Heart right ventricle (tissue), 16 donors: ENCODE measurements at regions not wholly inside any gene's neighbourhood (a gene's known extent, or its start where the extent isn't known, plus 50 kb on each side); places are given as distances from the start of the nearest gene placed in this dataset.
"Not testable (repeated sequence)": the region's sequence is repeated elsewhere in the genome, so short reads cannot be mapped to it uniquely, and the experiment has no call there.

Experiments used
- ATAC-seq, 8 donors: fragments of 200-7000 bp; cut with Tn5 transposase; one replicate each; pipeline ENCODE4 v1.9.1; 2020; ENCODE audit warnings: mild to moderate bottlenecking in 8 of 8, moderate library complexity in 8 of 8, moderate number of reproducible peaks in 1 of 8
- DNase-seq, 2 donors: peaks; one replicate each; pipeline ENCODE4 v3.0.0-alpha.2; 2020
- H3K27ac ChIP-seq, 10 donors: fragments of 200-600 bp; sonication (generic) in 2 of 10; one replicate each; pipeline versions ENCODE4 v1.5.0 to v1.8.0; 2020 to 2022; ENCODE audit warnings: mild to moderate bottlenecking in 3 of 10
- H3K27me3 ChIP-seq, 7 donors: fragments of 200-600 bp; one replicate each; pipeline ENCODE4 v1.8.0; 2021 to 2022; ENCODE audit warnings: mild to moderate bottlenecking in 2 of 7
- H3K36me3 ChIP-seq, 9 donors: fragments of 200-600 bp; sonication (generic) in 1 of 9; one replicate each; pipeline versions ENCODE4 v1.5.0 to v1.8.0; 2020 to 2022; ENCODE audit warnings: mild to moderate bottlenecking in 2 of 9
- H3K4me1 ChIP-seq, 9 donors: fragments of 200-600 bp; sonication (generic) in 1 of 9; one replicate each; pipeline versions ENCODE4 v1.5.0 to v1.8.0; 2020 to 2022; ENCODE audit warnings: mild to moderate bottlenecking in 4 of 9
- H3K4me3 ChIP-seq, 10 donors: fragments of 200-600 bp; sonication (generic) in 2 of 10; one replicate each; pipeline versions ENCODE4 v1.5.0 to v1.8.0; 2020 to 2022; ENCODE audit warnings: mild to moderate bottlenecking in 7 of 10, moderate library complexity in 2 of 10
- H3K9me3 ChIP-seq, 11 donors: fragments of 200-600 bp in 10 of 11; sonication (generic) in 2 of 11; one replicate each; pipeline versions ENCODE4 v1.5.0 to v1.8.0; 2013 to 2022; ENCODE audit warnings: mild to moderate bottlenecking in 2 of 11, control low read depth in 1 of 11, moderate library complexity in 1 of 11
- CTCF ChIP-seq, 9 donors: fragments of 200-600 bp; sonication (generic) in 2 of 9; IDR thresholded peaks; one replicate each; pipeline versions ENCODE4 v1.5.0 to v1.8.0; 2021 to 2022; ENCODE audit warnings: antibody characterized with exemption in 9 of 9, mild to moderate bottlenecking in 5 of 9, moderate library complexity in 1 of 9
- WGBS, 2 donors: extraction: QIAGEN DNeasy Blood & Tissue Kit; methylation state at CpG; one replicate each; pipeline ENCODE4 v1.1.7; 2013; ENCODE audit warnings: inconsistent platforms in 1 of 2; 5-methylcytosine and 5-hydroxymethylcytosine counted together
- intact Hi-C, 10 donors: fragments of 100-400 bp; cut with DNase I; formaldehyde crosslinking; loops; one replicate each; pipeline versions ENCODE4 v1.11.1 to v1.14.2; 2022
- donor health status: Arrhythmogenic right ventricular cardiomyopathy.
- donor health status: ischemic (EF 13 %, LVEDD 7.1; RV severe dilation, severe dysfunction).
- donor health status: healthy with polysubstance abuse.
- donor health status: DM: no; HTN: yes; CAD: no.
- donor health status: DM: no; HTN: no; CAD: no.
- donor health status: ischemic (EF 25% LVEDD 6.9; RV normal size, moderate dysfunction).
- donor health status: ischemic (EF 25% LVEDD 5.7; RV mildly dilated, moderate dysfunction).
- donor health status: healthy.
- donor health status: DM: yes; HTN: yes; CAD: no.
- donor health status: Ischemic cardiomyopathy.
- donor health status: ischemic (EF 35%, LVEDD 5.7; RV mildly dilated, moderate dysfunction).
- donor health status: nonischemic (EF 11% LVEDD 7.7; RV severe dilation, severe dysfunction).
- donor health status: DM: yes; HTN: yes; CAD: no.
- donor health status: PGD.
- donor health status: ischemic (EF 29% LVEDD 5.4; RV normal size, mild dysfunction).
- donor health status: nonischemic (EF 23%, LVEDD 6.1; RV moderate dilation, normal function).

GRCh38 chr9:88916894-88917293, 74.4 kb upstream of the S1PR3 start:
- Histone ChIP-seq H3K36me3 (no peaks in the 10 kb centered on the region), H3K27ac (no peak overlapping the region), H3K4me1 (peaks cover 0 to 9% (median 0%) of the 10 kb centered on the region in 9 donors), H3K4me3 (no peak overlapping the region), H3K9me3 (peaks cover 0 to 14% (median 0%) of the 10 kb centered on the region in 11 donors), H3K27me3 (peaks cover 0 to 2% (median 0%) of the 10 kb centered on the region in 7 donors)
- ATAC-seq (no peak), DNase-seq (no peak)
- no peak for TF ChIP-seq CTCF (IDR thresholded peaks at IDR 0.05)
- intact Hi-C loops, result no loop called here
- 0 to 44% methylated on average over 1 of the region's 1 CpG for WGBS, 2 donors

- TF ChIP-seq CTCF (IDR thresholded peaks at IDR 0.05), result no peak
- no peak for ATAC-seq
- 97 to 98% methylated on average over 3 of the region's 3 CpGs for WGBS, 2 donors
- peaks cover 0 to 14% (median 0%) of the 10 kb centered on the region in 11 donors for H3K9me3 ChIP-seq
- intact Hi-C loops, result no loop called here
- H3K36me3 ChIP-seq, result no peaks in the 10 kb centered on the region
- no peak for DNase-seq
- H3K27me3 ChIP-seq, result peaks cover 0 to 2% (median 0%) of the 10 kb centered on the region in 7 donors
- no peak overlapping the region for H3K27ac ChIP-seq
- H3K4me1 ChIP-seq, result peaks cover 0 to 9% (median 0%) of the 10 kb centered on the region in 9 donors
- H3K4me3 ChIP-seq, result no peak overlapping the region
These were observed 73.9 kb upstream of the S1PR3 start for GRCh38 chr9:88917375-88917774.

GRCh38 chr9:88918537-88918936, 72.7 kb upstream of the S1PR3 start:
- H3K27ac ChIP-seq, H3K27me3 ChIP-seq, ATAC-seq, intact Hi-C loops, DNase-seq, H3K4me3 ChIP-seq, H3K36me3 ChIP-seq: not testable (repeated sequence)
- 76 to 95% methylated on average over 1 of the region's 1 CpG for WGBS, 2 donors
- peaks cover 0 to 14% (median 0%) of the 10 kb centered on the region in 11 donors for H3K9me3 ChIP-seq
- peaks cover 0 to 13% (median 0%) of the 10 kb centered on the region in 9 donors for H3K4me1 ChIP-seq

GRCh38 chr9:88920645-88921044, 70.6 kb upstream of the S1PR3 start:
- peaks cover 0 to 19% (median 0%) of the 10 kb centered on the region in 9 donors for H3K4me1 ChIP-seq
- no peak overlapping the region for H3K4me3 ChIP-seq
- H3K27me3 ChIP-seq, result no peaks in the 10 kb centered on the region
- intact Hi-C loops, result no loop called here
- WGBS, 2 donors, result 92 to 96% methylated on average over 1 of the region's 1 CpG
- TF ChIP-seq CTCF (IDR thresholded peaks at IDR 0.05), result no peak
- DNase-seq, result no peak
- no peak for ATAC-seq
- peaks cover 0 to 14% (median 0%) of the 10 kb centered on the region in 11 donors for H3K9me3 ChIP-seq
- H3K36me3 ChIP-seq, result no peaks in the 10 kb centered on the region
- H3K27ac ChIP-seq, result no peak overlapping the region

- H3K27me3 ChIP-seq, result no peaks in the 10 kb centered on the region
- peaks cover 0 to 28% (median 0%) of the 10 kb centered on the region in 9 donors for H3K4me1 ChIP-seq
- ATAC-seq (no peak), DNase-seq (no peak)
- intact Hi-C loops, result no loop called here
- no peak overlapping the region for H3K4me3 ChIP-seq
- WGBS, 2 donors, result 80 to 84% methylated on average over 10 of the region's 10 CpGs
- peaks cover 0 to 14% (median 0%) of the 10 kb centered on the region in 11 donors for H3K9me3 ChIP-seq
- no peaks in the 10 kb centered on the region for H3K36me3 ChIP-seq
- H3K27ac ChIP-seq, result no peak overlapping the region
- TF ChIP-seq CTCF (IDR thresholded peaks at IDR 0.05), result no peak
These were observed 69.2 kb upstream of the S1PR3 start for GRCh38 chr9:88922091-88922490.
